ENCODE measurements at regions not wholly inside any gene's neighbourhood (a gene's known extent, or its start where the extent isn't known, plus 50 kb on each side); places are given as distances from the start of the nearest gene placed in this dataset.

GRCh38 chr20:39563349-39563748 is 601.2 kb downstream of the DHX35 start:
- WGBS, 5 donors: 63 to 77% (median 74%) methylated on average over 4 of the region's 4 CpGs
- intact Hi-C loops (cut with DNase I; ENCODE audit: low total_unique reads): no loop called here
- TF ChIP-seq EP300 (IDR thresholded peaks at IDR 0.05): no peak
- TF ChIP-seq POLR2AphosphoS5 (IDR thresholded peaks at IDR 0.05): no peak
- TF ChIP-seq CTCF (IDR thresholded peaks at IDR 0.05): no peak
- TF ChIP-seq POLR2A (IDR thresholded peaks at IDR 0.05): no peak

GRCh38 chr20:39554341-39554740 is 592.2 kb downstream of the DHX35 start:
- Histone ChIP-seq H3K27me3 (peaks cover 0 to 4% (median 0%) of the 10 kb centered on the region in 3 donors), H3K4me1 (no peaks in the 10 kb centered on the region), H3K36me3 (no peaks in the 10 kb centered on the region), H3K4me3 (no peak overlapping the region), H3K27ac (no peak overlapping the region), H3K9me3 (peaks cover 0 to 4% (median 0%) of the 10 kb centered on the region in 4 donors)
- WGBS, 5 donors: 78 to 94% (median 88%) methylated on average over 3 of the region's 3 CpGs
- TF ChIP-seq CTCF (IDR thresholded peaks at IDR 0.05): no peak
- TF ChIP-seq POLR2AphosphoS5 (IDR thresholded peaks at IDR 0.05): no peak
- TF ChIP-seq POLR2A (IDR thresholded peaks at IDR 0.05): no peak
- no peak for DNase-seq
- intact Hi-C loops (cut with DNase I; ENCODE audit: low total_unique reads): no loop called here

More at GRCh38 chr20:39563349-39563748, 601.2 kb downstream of the DHX35 start:
- no peaks in the 10 kb centered on the region for H3K36me3 ChIP-seq
- H3K4me1 ChIP-seq: no peaks in the 10 kb centered on the region
- no peaks in the 10 kb centered on the region for H3K27me3 ChIP-seq
- H3K4me3 ChIP-seq: no peak overlapping the region
- no peak for DNase-seq
- no peak overlapping the region for H3K27ac ChIP-seq
- no peaks in the 10 kb centered on the region for H3K9me3 ChIP-seq

- no peaks in the 10 kb centered on the region for H3K4me1 ChIP-seq
- intact Hi-C loops (cut with DNase I; ENCODE audit: low total_unique reads): no loop called here
- 73 to 86% (median 74%) methylated on average over 2 of the region's 2 CpGs for WGBS, 5 donors
- H3K4me3 ChIP-seq: no peak overlapping the region
- no peaks in the 10 kb centered on the region for H3K36me3 ChIP-seq
- DNase-seq: no peak
- H3K27ac ChIP-seq: no peak overlapping the region
- H3K9me3 ChIP-seq: peaks cover 0 to 4% (median 0%) of the 10 kb centered on the region in 4 donors
- TF ChIP-seq POLR2A (IDR thresholded peaks at IDR 0.05): no peak
- no peak for TF ChIP-seq CTCF (IDR thresholded peaks at IDR 0.05)
- no peak for TF ChIP-seq POLR2AphosphoS5 (IDR thresholded peaks at IDR 0.05)
- TF ChIP-seq EP300 (IDR thresholded peaks at IDR 0.05): no peak
- peaks cover 0 to 4% (median 0%) of the 10 kb centered on the region in 3 donors for H3K27me3 ChIP-seq
Measured at GRCh38 chr20:39553120-39553519, 591.0 kb downstream of the DHX35 start.

GRCh38 chr20:39549733-39550132 is 587.6 kb downstream of the DHX35 start:
- Histone ChIP-seq H3K27ac (no peak overlapping the region), H3K36me3 (no peaks in the 10 kb centered on the region), H3K4me1 (no peaks in the 10 kb centered on the region), H3K27me3 (peaks cover 0 to 7% (median 0%) of the 10 kb centered on the region in 3 donors), H3K9me3 (no peaks in the 10 kb centered on the region), H3K4me3 (no peak overlapping the region)
- intact Hi-C loops (cut with DNase I; ENCODE audit: low total_unique reads): no loop called here
- 81 to 85% (median 83%) methylated on average over 9 of the region's 9 CpGs for WGBS, 5 donors
- TF ChIP-seq CTCF (IDR thresholded peaks at IDR 0.05) (no peak), EP300 (IDR thresholded peaks at IDR 0.05) (no peak), POLR2A (IDR thresholded peaks at IDR 0.05) (no peak), POLR2AphosphoS5 (IDR thresholded peaks at IDR 0.05) (no peak)
- no peak for DNase-seq

All from stomach (tissue), 8 donors.